PC-3 (cell line): ENCODE measurements at regions not wholly inside any gene's neighbourhood (a gene's known extent, or its start where the extent isn't known, plus 50 kb on each side); places are given as distances from the start of the nearest gene placed in this dataset.
"Not testable (repeated sequence)": the region's sequence is repeated elsewhere in the genome, so short reads cannot be mapped to it uniquely, and the experiment has no call there.

Experiments used
- ATAC-seq: fragments of 200-7000 bp; cut with Tn5 transposase; 2 replicates; pipeline ENCODE4 v1.9.1; 2020; ENCODE audit warnings: mild to moderate bottlenecking, moderate library complexity
- BruUV-seq: library from RNA; stranded (reverse); fragments of 400-500 nt; replicated peaks from 2 replicates; lab custom pipeline; 2021; lab: Mats Ljungman, UMichigan
- CTCF ChIA-PET: fragments of 300-600 bp; sonication (Branson Sonifier 250); formaldehyde crosslinking; loops from one replicate; lab custom pipeline; 2022; ENCODE audit warnings: antibody characterized with exemption; lab: Charles Lee
- POLR2A ChIA-PET: fragments of 300-600 bp; sonication (Branson Sonifier 250); formaldehyde crosslinking; loops from one replicate; lab custom pipeline; 2022; ENCODE audit warnings: antibody characterized with exemption; ENCODE audit not compliant: unreplicated experiment; lab: Charles Lee
- DNase-seq: peaks from one replicate; pipeline ENCODE4 v3.0.0-alpha.2; 2015
- H2AFZ ChIP-seq: fragments of 300-600 bp; sonication (generic); 2 replicates; pipeline ENCODE4 v1.6.0; 2016; ENCODE audit warnings: antibody characterized with exemption, low read length
- H3F3A ChIP-seq: fragments of 300-600 bp; sonication (generic); one replicate; pipeline ENCODE4 v1.6.0; 2017; ENCODE audit warnings: antibody characterized with exemption, low read length, control low read depth, mild to moderate bottlenecking; ENCODE audit not compliant: unreplicated experiment
- H3K27ac ChIP-seq: fragments of 300-600 bp; sonication (generic); 2 replicates; pipeline ENCODE4 v1.5.1; 2016; ENCODE audit warnings: mild to moderate bottlenecking, low read length
- H3K27me3 ChIP-seq: fragments of 300-600 bp; sonication (generic); 2 replicates; pipeline ENCODE4 v1.6.1; 2016; ENCODE audit warnings: low read length, mixed read lengths
- H3K36me3 ChIP-seq: fragments of 300-600 bp; sonication (generic); 2 replicates; pipeline ENCODE4 v1.6.1; 2016; ENCODE audit warnings: low read depth, mixed run types, low read length, mixed read lengths
- H3K4me1 ChIP-seq: fragments of 300-600 bp; sonication (generic); 2 replicates; pipeline ENCODE4 v1.5.1; 2016; ENCODE audit warnings: low read length; ENCODE audit not compliant: insufficient read depth
- H3K4me2 ChIP-seq: fragments of 300-600 bp; sonication (generic); 2 replicates; pipeline ENCODE4 v1.6.0; 2016; ENCODE audit warnings: low read length
- H3K4me3 ChIP-seq: fragments of 300-600 bp; sonication (generic); 2 replicates; pipeline ENCODE4 v1.5.1; 2016; ENCODE audit warnings: mild to moderate bottlenecking, low read length, mixed read lengths
- H3K79me2 ChIP-seq: fragments of 300-600 bp; sonication (generic); 2 replicates; pipeline ENCODE4 v1.6.1; 2017; ENCODE audit warnings: low read length, mixed read lengths
- H3K9ac ChIP-seq: fragments of 300-600 bp; sonication (generic); 2 replicates; pipeline ENCODE4 v1.6.0; 2016; ENCODE audit warnings: mild to moderate bottlenecking, low read length
- H3K9me2 ChIP-seq: fragments of 300-600 bp; sonication (generic); replicated peaks from 2 replicates; pipeline ENCODE4 v1.6.1; 2016; ENCODE audit warnings: mixed run types, low read length, mixed read lengths
- H3K9me3 ChIP-seq: fragments of 300-600 bp; sonication (generic); 2 replicates; pipeline ENCODE4 v1.6.1; 2016; ENCODE audit warnings: low read length, mixed read lengths
- H4K20me1 ChIP-seq: fragments of 300-600 bp; sonication (generic); 2 replicates; pipeline ENCODE4 v1.6.1; 2016; ENCODE audit warnings: low read length, mixed read lengths
- CTCF ChIP-seq: fragments of 300-600 bp; sonication (generic); conservative IDR thresholded peaks from 2 replicates; pipeline ENCODE4 v1.5.1; 2017; ENCODE audit warnings: antibody characterized with exemption, low read depth, mild to moderate bottlenecking, low read length
- EZH2 ChIP-seq: fragments of 300-600 bp; sonication (generic); IDR thresholded peaks from one replicate; pipeline ENCODE4 v1.6.1; 2017; ENCODE audit warnings: antibody characterized with exemption, mild to moderate bottlenecking, low read length; ENCODE audit not compliant: unreplicated experiment
- EZH2phosphoT487 ChIP-seq: fragments of 300-600 bp; sonication (generic); IDR thresholded peaks from 2 replicates; pipeline ENCODE4 v1.6.1; 2018; ENCODE audit warnings: mild to moderate bottlenecking, antibody characterized with exemption, low read length, borderline replicate concordance
- intact Hi-C: fragments of 100-400 bp; cut with micrococcal nuclease; formaldehyde crosslinking; loops from 2 replicates; pipeline ENCODE4 v1.9.0; 2023

GRCh38 chr5:9766581-9766980 lies 136.4 kb upstream of the TAS2R1 start:
- Histone ChIP-seq H3K9me3 (no peaks in the 10 kb centered on the region), H4K20me1 (no peaks in the 10 kb centered on the region), H2AFZ (peak overlapping the region; percentile 9; the same call in 1 of the 2 replicates), H3K4me2 (peak overlapping the region; percentile 7; the same call in 1 of the 2 replicates), H3F3A (no peaks in the 10 kb centered on the region), H3K79me2 (no peaks in the 10 kb centered on the region), H3K4me1 (peaks cover 10% of the 10 kb centered on the region), H3K27ac (no peak overlapping the region), H3K4me3 (no peak overlapping the region), H3K36me3 (no peaks in the 10 kb centered on the region), H3K27me3 (no peaks in the 10 kb centered on the region), H3K9ac (no peak overlapping the region), H3K9me2 (no peaks in the 10 kb centered on the region)
- peak; percentile 81 for DNase-seq
- CTCF ChIA-PET: no interaction called here
- peak; percentile 29; the same call in 1 of the 2 replicates for TF ChIP-seq CTCF
- no peak for TF ChIP-seq EZH2
- BruUV-seq: no TSS peak
- POLR2A ChIA-PET: no interaction called here
- intact Hi-C loops: no loop called here
- ATAC-seq: peak; percentile 43; the same call in 1 of the 2 replicates

- H3K36me3 ChIP-seq: no peaks in the 10 kb centered on the region
- peaks cover 10% of the 10 kb centered on the region for H3K4me1 ChIP-seq
- H4K20me1 ChIP-seq: no peaks in the 10 kb centered on the region
- no peak overlapping the region for H3K9ac ChIP-seq
- H3K79me2 ChIP-seq: no peaks in the 10 kb centered on the region
- ChIA-PET POLR2A (no interaction called here), CTCF (no interaction called here)
- intact Hi-C loops: no loop called here
- no peaks in the 10 kb centered on the region for H3K27me3 ChIP-seq
- no TSS peak for BruUV-seq
- TF ChIP-seq EZH2 (no peak), CTCF (no peak), EZH2phosphoT487 (no peak)
- ATAC-seq: no peak
- H3K9me3 ChIP-seq: no peaks in the 10 kb centered on the region
- no peaks in the 10 kb centered on the region for H3K9me2 ChIP-seq
- H3K27ac ChIP-seq: no peak overlapping the region
- no peaks in the 10 kb centered on the region for H3F3A ChIP-seq
- H2AFZ ChIP-seq: no peak overlapping the region
- no peak for DNase-seq
- H3K4me2 ChIP-seq: no peak overlapping the region
- H3K4me3 ChIP-seq: no peak overlapping the region
These were observed 135.4 kb upstream of the TAS2R1 start for GRCh38 chr5:9765419-9766140.

- peaks cover 7% of the 10 kb centered on the region for H3K4me1 ChIP-seq
- H3K4me3 ChIP-seq: no peak overlapping the region
- no peak for ATAC-seq
- H2AFZ ChIP-seq: 0 out of 2 replicates have a peak overlapping the region, but pooled peaks have one; percentile 8
- no peaks in the 10 kb centered on the region for H3K9me3 ChIP-seq
- H3K9me2 ChIP-seq: no peaks in the 10 kb centered on the region
- no peaks in the 10 kb centered on the region for H3K27me3 ChIP-seq
- no peak for DNase-seq
- TF ChIP-seq EZH2phosphoT487 (no peak), EZH2 (no peak)
- no peak overlapping the region for H3K9ac ChIP-seq
- CTCF ChIA-PET: no interaction called here
- H3F3A ChIP-seq: no peaks in the 10 kb centered on the region
- H3K79me2 ChIP-seq: no peaks in the 10 kb centered on the region
- no peak overlapping the region for H3K27ac ChIP-seq
- H3K36me3 ChIP-seq: no peaks in the 10 kb centered on the region
- POLR2A ChIA-PET: no interaction called here
- BruUV-seq: no TSS peak
- no peaks in the 10 kb centered on the region for H4K20me1 ChIP-seq
- no peak overlapping the region for H3K4me2 ChIP-seq
- intact Hi-C loops: no loop called here
These were observed 131.6 kb upstream of the TAS2R1 start for GRCh38 chr5:9761706-9762105.

GRCh38 chr5:9752670-9753069 lies 122.5 kb upstream of the TAS2R1 start:
- intact Hi-C loops, H3K4me1 ChIP-seq, POLR2A ChIA-PET, H3K4me3 ChIP-seq, H3K79me2 ChIP-seq, CTCF ChIA-PET, H3K9me3 ChIP-seq, H3K4me2 ChIP-seq, H3K9ac ChIP-seq, H3K27ac ChIP-seq, DNase-seq, H3K27me3 ChIP-seq, H3F3A ChIP-seq, H3K9me2 ChIP-seq, H2AFZ ChIP-seq, H3K36me3 ChIP-seq, BruUV-seq, H4K20me1 ChIP-seq, ATAC-seq: not testable (repeated sequence)
